ENCODE measurements at regions not wholly inside any gene's neighbourhood (a gene's known extent, or its start where the extent isn't known, plus 50 kb on each side); places are given as distances from the start of the nearest gene placed in this dataset.

DNA sequence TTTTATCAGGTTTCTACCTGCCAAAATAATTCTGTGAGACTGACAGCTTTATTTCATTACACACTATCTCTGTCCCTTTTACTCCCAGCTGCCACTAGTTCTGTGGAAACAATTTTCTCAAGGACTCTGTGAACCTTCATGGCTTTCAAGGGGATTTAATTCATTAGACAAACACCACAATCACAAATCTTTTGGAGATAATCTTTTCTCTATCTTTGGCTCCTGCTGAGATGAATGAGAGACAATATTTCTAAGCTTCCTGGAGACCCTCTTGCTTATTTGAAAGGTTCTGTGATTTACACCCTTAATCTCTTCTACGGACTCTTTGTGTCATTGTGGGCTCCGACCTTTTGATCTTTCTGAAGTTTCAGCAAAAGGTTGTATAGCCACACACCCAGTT is 222.6 kb downstream of the PRDM9 start:
- TF ChIP-seq, protein P1, sequence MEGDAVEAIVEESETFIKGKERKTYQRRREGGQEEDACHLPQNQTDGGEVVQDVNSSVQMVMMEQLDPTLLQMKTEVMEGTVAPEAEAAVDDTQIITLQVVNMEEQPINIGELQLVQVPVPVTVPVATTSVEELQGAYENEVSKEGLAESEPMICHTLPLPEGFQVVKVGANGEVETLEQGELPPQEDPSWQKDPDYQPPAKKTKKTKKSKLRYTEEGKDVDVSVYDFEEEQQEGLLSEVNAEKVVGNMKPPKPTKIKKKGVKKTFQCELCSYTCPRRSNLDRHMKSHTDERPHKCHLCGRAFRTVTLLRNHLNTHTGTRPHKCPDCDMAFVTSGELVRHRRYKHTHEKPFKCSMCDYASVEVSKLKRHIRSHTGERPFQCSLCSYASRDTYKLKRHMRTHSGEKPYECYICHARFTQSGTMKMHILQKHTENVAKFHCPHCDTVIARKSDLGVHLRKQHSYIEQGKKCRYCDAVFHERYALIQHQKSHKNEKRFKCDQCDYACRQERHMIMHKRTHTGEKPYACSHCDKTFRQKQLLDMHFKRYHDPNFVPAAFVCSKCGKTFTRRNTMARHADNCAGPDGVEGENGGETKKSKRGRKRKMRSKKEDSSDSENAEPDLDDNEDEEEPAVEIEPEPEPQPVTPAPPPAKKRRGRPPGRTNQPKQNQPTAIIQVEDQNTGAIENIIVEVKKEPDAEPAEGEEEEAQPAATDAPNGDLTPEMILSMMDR (IDR thresholded peaks at IDR 0.05; ENCODE audit: insufficient read depth, low read length): no peak
- TF ChIP-seq SPI1 (IDR thresholded peaks at IDR 0.05; ENCODE audit: borderline replicate concordance, low read depth) (no peak), POLR2AphosphoS5 (IDR thresholded peaks at IDR 0.05; ENCODE audit: low read depth) (no peak), GABPA (IDR thresholded peaks at IDR 0.05; ENCODE audit: low read depth) (no peak)
- TF ChIP-seq, protein P2, sequence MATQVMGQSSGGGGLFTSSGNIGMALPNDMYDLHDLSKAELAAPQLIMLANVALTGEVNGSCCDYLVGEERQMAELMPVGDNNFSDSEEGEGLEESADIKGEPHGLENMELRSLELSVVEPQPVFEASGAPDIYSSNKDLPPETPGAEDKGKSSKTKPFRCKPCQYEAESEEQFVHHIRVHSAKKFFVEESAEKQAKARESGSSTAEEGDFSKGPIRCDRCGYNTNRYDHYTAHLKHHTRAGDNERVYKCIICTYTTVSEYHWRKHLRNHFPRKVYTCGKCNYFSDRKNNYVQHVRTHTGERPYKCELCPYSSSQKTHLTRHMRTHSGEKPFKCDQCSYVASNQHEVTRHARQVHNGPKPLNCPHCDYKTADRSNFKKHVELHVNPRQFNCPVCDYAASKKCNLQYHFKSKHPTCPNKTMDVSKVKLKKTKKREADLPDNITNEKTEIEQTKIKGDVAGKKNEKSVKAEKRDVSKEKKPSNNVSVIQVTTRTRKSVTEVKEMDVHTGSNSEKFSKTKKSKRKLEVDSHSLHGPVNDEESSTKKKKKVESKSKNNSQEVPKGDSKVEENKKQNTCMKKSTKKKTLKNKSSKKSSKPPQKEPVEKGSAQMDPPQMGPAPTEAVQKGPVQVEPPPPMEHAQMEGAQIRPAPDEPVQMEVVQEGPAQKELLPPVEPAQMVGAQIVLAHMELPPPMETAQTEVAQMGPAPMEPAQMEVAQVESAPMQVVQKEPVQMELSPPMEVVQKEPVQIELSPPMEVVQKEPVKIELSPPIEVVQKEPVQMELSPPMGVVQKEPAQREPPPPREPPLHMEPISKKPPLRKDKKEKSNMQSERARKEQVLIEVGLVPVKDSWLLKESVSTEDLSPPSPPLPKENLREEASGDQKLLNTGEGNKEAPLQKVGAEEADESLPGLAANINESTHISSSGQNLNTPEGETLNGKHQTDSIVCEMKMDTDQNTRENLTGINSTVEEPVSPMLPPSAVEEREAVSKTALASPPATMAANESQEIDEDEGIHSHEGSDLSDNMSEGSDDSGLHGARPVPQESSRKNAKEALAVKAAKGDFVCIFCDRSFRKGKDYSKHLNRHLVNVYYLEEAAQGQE (IDR thresholded peaks at IDR 0.05; ENCODE audit: insufficient replicate concordance, low read depth): no peak
- Histone ChIP-seq H3K27me3 (ENCODE audit: insufficient read depth, poor library complexity, severe bottlenecking) (no peaks in the 10 kb centered on the region), H3K4me3 (replicated peaks; ENCODE audit: insufficient read depth, low read length) (no peak overlapping the region), H3K27ac (replicated peaks) (no peak overlapping the region)
- DNase-seq (ENCODE audit: low read depth in 1 of 2, low spot score in 1 of 2): no peak

DNA sequence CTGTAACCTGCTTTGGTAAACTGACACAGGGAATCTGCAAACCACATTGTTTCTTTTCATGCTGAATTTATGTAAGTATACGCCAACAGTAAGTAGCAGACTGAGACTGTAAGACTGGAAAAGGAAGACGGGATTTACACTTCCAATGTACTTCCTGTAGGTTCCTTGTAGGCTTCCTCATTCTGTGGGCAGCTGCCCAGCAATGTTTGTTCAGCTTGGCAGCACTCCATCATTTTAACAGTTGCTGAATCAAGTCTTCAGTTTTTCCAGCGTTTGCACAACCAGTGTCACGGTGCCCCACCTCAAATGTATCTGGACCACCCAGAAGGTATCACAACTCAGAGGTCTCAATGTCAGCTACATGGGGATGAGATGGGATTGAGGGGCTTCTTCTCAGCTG is 232.6 kb downstream of the PRDM9 start:
- H3K27ac ChIP-seq (replicated peaks): no peak overlapping the region
- no peak overlapping the region for H3K4me3 ChIP-seq (replicated peaks; ENCODE audit: insufficient read depth, low read length)
- TF ChIP-seq, protein P1 (IDR thresholded peaks at IDR 0.05; ENCODE audit: insufficient read depth, low read length): no peak
- TF ChIP-seq, protein P2 (IDR thresholded peaks at IDR 0.05; ENCODE audit: insufficient replicate concordance, low read depth): no peak
- TF ChIP-seq GABPA (IDR thresholded peaks at IDR 0.05; ENCODE audit: low read depth): no peak
- TF ChIP-seq POLR2AphosphoS5 (IDR thresholded peaks at IDR 0.05; ENCODE audit: low read depth): no peak
- no peak for TF ChIP-seq SPI1 (IDR thresholded peaks at IDR 0.05; ENCODE audit: borderline replicate concordance, low read depth)
- no peaks in the 10 kb centered on the region for H3K27me3 ChIP-seq (ENCODE audit: insufficient read depth, poor library complexity, severe bottlenecking)
- no peak for DNase-seq (ENCODE audit: low read depth in 1 of 2, low spot score in 1 of 2)

DNA sequence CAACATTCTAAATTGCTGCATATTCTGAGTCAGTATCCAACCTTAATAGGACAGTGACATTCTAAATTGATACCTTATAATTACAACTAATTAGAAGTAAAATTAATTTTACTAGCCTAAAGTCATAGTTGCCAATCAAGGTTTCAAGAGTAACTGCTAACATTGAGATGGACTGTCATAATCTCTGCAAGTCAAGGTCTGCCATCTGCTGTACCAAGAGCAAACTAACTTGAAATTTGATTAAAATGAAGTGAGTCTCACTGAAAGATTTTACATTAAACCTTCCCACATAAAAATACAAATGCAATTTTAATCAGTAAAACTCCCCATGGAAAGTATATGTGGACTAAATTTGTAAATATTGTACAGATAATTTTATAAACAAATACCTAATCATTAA is 235.3 kb downstream of the PRDM9 start:
- TF ChIP-seq, protein P2 (IDR thresholded peaks at IDR 0.05; ENCODE audit: insufficient replicate concordance, low read depth): no peak
- Histone ChIP-seq H3K4me3 (replicated peaks; ENCODE audit: insufficient read depth, low read length) (no peak overlapping the region), H3K27ac (replicated peaks) (no peak overlapping the region), H3K27me3 (ENCODE audit: insufficient read depth, poor library complexity, severe bottlenecking) (no peaks in the 10 kb centered on the region)
- DNase-seq (ENCODE audit: low read depth in 1 of 2, low spot score in 1 of 2): no peak

DNA sequence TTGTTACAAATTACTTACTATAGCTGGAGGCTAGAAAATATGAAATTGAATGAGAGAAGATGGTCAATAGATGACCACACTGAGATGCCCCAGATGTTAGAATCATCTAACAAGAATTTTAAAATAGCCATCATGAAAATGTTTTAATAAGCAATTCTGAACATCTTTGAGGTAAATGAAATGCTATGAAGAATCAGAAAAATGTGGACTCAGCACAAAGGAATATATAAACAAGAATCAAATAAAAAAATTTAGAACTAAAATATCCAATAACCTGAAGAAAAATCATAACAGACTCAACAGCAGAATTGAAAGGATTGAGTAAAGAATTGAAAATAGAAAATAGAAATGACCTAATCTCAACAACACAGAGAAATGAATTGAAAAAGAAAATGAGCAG is 248.5 kb downstream of the PRDM9 start:
- Histone ChIP-seq H3K27ac (replicated peaks) (no peak overlapping the region), H3K4me3 (replicated peaks; ENCODE audit: insufficient read depth, low read length) (no peak overlapping the region), H3K27me3 (ENCODE audit: insufficient read depth, poor library complexity, severe bottlenecking) (no peaks in the 10 kb centered on the region)
- no peak for DNase-seq (ENCODE audit: low read depth in 1 of 2, low spot score in 1 of 2)
- TF ChIP-seq GABPA (IDR thresholded peaks at IDR 0.05; ENCODE audit: low read depth): no peak
- TF ChIP-seq, protein P2 (IDR thresholded peaks at IDR 0.05; ENCODE audit: insufficient replicate concordance, low read depth): no peak
- no peak for TF ChIP-seq SPI1 (IDR thresholded peaks at IDR 0.05; ENCODE audit: borderline replicate concordance, low read depth)
- no peak for TF ChIP-seq POLR2AphosphoS5 (IDR thresholded peaks at IDR 0.05; ENCODE audit: low read depth)
- TF ChIP-seq, protein P1 (IDR thresholded peaks at IDR 0.05; ENCODE audit: insufficient read depth, low read length): no peak

All from HL-60 (cell line).